Osteocyte (in vitro differentiated cells): ENCODE measurements at regions not wholly inside any gene's neighbourhood (a gene's known extent, or its start where the extent isn't known, plus 50 kb on each side); places are given as distances from the start of the nearest gene placed in this dataset.

Source experiments
- DNase-seq: peaks from one replicate; pipeline ENCODE4 v3.0.0; 2021; ENCODE audit warnings: mixed read lengths; ENCODE audit not compliant: unreplicated experiment; ENCODE audit errors: extremely low spot score
- H3K27ac Mint-ChIP-seq: one replicate; pipeline ENCODE4 v1.8.0; 2021; ENCODE audit warnings: mild to moderate bottlenecking, mixed read lengths; ENCODE audit not compliant: unreplicated experiment
- H3K27me3 Mint-ChIP-seq: one replicate; pipeline ENCODE4 v1.8.0; 2021; ENCODE audit warnings: mixed read lengths; ENCODE audit not compliant: unreplicated experiment
- H3K36me3 Mint-ChIP-seq: one replicate; pipeline ENCODE4 v1.8.0; 2021; ENCODE audit warnings: mixed read lengths; ENCODE audit not compliant: unreplicated experiment
- H3K4me1 Mint-ChIP-seq: one replicate; pipeline ENCODE4 v1.8.0; 2021; ENCODE audit warnings: mixed read lengths; ENCODE audit not compliant: unreplicated experiment
- H3K4me3 Mint-ChIP-seq: one replicate; pipeline ENCODE4 v1.8.0; 2021; ENCODE audit warnings: mild to moderate bottlenecking, moderate library complexity, mixed read lengths; ENCODE audit not compliant: unreplicated experiment
- H3K9me3 Mint-ChIP-seq: one replicate; pipeline ENCODE4 v1.8.0; 2021; ENCODE audit warnings: mixed read lengths; ENCODE audit not compliant: unreplicated experiment
- TF ChIP-seq, protein P1 (sequence below): fragments of 200-600 bp; sonication (generic); IDR thresholded peaks from 2 replicates; pipeline ENCODE4 v1.5.0; 2021; ENCODE audit warnings: antibody characterized with exemption, mild to moderate bottlenecking, moderate library complexity

- Mint-ChIP-seq H3K27ac (no peak overlapping the region), H3K36me3 (no peaks in the 10 kb centered on the region), H3K9me3 (no peaks in the 10 kb centered on the region), H3K4me3 (no peak overlapping the region), H3K27me3 (no peaks in the 10 kb centered on the region), H3K4me1 (no peaks in the 10 kb centered on the region)
- no peak for DNase-seq
- TF ChIP-seq, protein P1, sequence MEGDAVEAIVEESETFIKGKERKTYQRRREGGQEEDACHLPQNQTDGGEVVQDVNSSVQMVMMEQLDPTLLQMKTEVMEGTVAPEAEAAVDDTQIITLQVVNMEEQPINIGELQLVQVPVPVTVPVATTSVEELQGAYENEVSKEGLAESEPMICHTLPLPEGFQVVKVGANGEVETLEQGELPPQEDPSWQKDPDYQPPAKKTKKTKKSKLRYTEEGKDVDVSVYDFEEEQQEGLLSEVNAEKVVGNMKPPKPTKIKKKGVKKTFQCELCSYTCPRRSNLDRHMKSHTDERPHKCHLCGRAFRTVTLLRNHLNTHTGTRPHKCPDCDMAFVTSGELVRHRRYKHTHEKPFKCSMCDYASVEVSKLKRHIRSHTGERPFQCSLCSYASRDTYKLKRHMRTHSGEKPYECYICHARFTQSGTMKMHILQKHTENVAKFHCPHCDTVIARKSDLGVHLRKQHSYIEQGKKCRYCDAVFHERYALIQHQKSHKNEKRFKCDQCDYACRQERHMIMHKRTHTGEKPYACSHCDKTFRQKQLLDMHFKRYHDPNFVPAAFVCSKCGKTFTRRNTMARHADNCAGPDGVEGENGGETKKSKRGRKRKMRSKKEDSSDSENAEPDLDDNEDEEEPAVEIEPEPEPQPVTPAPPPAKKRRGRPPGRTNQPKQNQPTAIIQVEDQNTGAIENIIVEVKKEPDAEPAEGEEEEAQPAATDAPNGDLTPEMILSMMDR, result no peak
Measured at GRCh38 chr14:65866886-65867285, 454.4 kb downstream of the FUT8 start.

- Mint-ChIP-seq H3K4me1 (no peaks in the 10 kb centered on the region), H3K27me3 (no peaks in the 10 kb centered on the region), H3K4me3 (no peak overlapping the region), H3K27ac (no peak overlapping the region), H3K9me3 (no peaks in the 10 kb centered on the region), H3K36me3 (no peaks in the 10 kb centered on the region)
- DNase-seq, result no peak
- TF ChIP-seq, protein P1, result no peak
Measured at GRCh38 chr14:65867333-65867732, 454.8 kb downstream of the FUT8 start.

DNA sequence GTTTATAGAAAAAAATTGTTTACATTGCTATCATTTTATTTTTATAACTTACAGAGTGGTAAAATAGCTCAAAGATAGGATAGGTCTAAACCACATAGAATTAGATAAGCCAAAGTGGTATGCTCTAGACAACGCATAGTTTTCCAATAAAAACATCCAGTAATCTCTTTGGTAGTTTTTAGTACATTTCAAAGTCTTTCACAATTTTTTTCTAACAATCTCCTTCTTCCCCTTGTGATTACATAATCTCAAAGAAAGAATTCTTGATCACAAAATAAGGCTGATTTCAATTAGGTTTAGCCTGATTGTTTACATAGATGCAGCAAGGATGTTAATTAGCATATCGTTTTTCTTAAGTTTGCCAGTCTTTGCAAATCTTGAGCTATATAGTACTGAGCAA lies 460.0 kb downstream of the FUT8 start:
- no peak for DNase-seq
- H3K9me3 Mint-ChIP-seq, result no peaks in the 10 kb centered on the region
- no peaks in the 10 kb centered on the region for H3K27me3 Mint-ChIP-seq
- no peak overlapping the region for H3K27ac Mint-ChIP-seq
- TF ChIP-seq, protein P1, result no peak
- no peak overlapping the region for H3K4me3 Mint-ChIP-seq
- H3K36me3 Mint-ChIP-seq, result no peaks in the 10 kb centered on the region
- H3K4me1 Mint-ChIP-seq, result no peaks in the 10 kb centered on the region

- Mint-ChIP-seq H3K27ac (no peak overlapping the region), H3K27me3 (no peaks in the 10 kb centered on the region), H3K36me3 (peaks cover 2% of the 10 kb centered on the region), H3K9me3 (peaks cover 6% of the 10 kb centered on the region), H3K4me1 (no peaks in the 10 kb centered on the region), H3K4me3 (no peak overlapping the region)
- DNase-seq, result no peak
- TF ChIP-seq, protein P1, result no peak
Measured at GRCh38 chr14:65877166-65877565, 464.6 kb downstream of the FUT8 start.

DNA sequence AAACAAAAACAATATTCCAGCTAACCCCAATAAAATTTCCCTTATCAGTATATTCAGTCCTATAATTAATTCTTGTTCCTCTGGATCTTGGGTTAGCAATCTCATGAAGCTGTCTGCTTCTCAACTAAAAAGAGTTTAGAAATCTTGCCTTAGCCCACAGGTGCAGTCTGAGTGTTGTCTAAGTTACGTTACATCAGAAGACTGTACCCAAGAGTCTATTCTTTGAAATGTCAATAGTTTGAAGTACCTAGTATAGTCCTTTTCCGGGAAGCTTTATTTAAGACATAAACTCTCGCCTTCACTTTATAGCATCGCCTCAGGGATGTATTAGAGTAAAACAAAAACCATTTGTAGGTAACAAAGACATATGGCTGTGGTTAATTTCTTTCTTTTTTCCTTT lies 465.1 kb downstream of the FUT8 start:
- DNase-seq, result no peak
- no peaks in the 10 kb centered on the region for H3K4me1 Mint-ChIP-seq
- no peak overlapping the region for H3K4me3 Mint-ChIP-seq
- peaks cover 8% of the 10 kb centered on the region for H3K9me3 Mint-ChIP-seq
- no peak overlapping the region for H3K27ac Mint-ChIP-seq
- TF ChIP-seq, protein P1, result no peak
- peaks cover 2% of the 10 kb centered on the region for H3K36me3 Mint-ChIP-seq
- no peaks in the 10 kb centered on the region for H3K27me3 Mint-ChIP-seq
